ENCODE measurements at regions not wholly inside any gene's neighbourhood (a gene's known extent, or its start where the extent isn't known, plus 50 kb on each side); places are given as distances from the start of the nearest gene placed in this dataset.

- TF ChIP-seq MYC (IDR thresholded peaks at IDR 0.05; ENCODE audit: low read depth, low read length) (no peak), EZH2 (IDR thresholded peaks at IDR 0.05; ENCODE audit: borderline replicate concordance, low read depth, low read length, severe bottlenecking) (no peak), FOS (IDR thresholded peaks at IDR 0.05; ENCODE audit: borderline replicate concordance, insufficient read depth, low read length) (no peak), CTCF (IDR thresholded peaks at IDR 0.05; ENCODE audit: extremely low read depth in 1 of 2, insufficient read depth in 1 of 2, low read depth in 1 of 2, low read length in 2 of 2) (no peak), POLR2A (IDR thresholded peaks at IDR 0.05; ENCODE audit: low read depth, low read length) (no peak), MAX (IDR thresholded peaks at IDR 0.05; ENCODE audit: insufficient read depth, insufficient read length) (no peak), POLR2AphosphoS5 (IDR thresholded peaks at IDR 0.05; ENCODE audit: insufficient read depth, low read depth, low read length) (no peak)
- dilution Hi-C loops (cut with MboI; ENCODE audit: extremely low pct_ligation_motif_present, low sequenced_read_pairs), result no loop called here
- BruUV-seq (replicated peaks), result no TSS peak
Observed at GRCh38 chr4:57172065-57172464, 61.9 kb upstream of the IGFBP7 start.

More at GRCh38 chr4:57172065-57172464, 61.9 kb upstream of the IGFBP7 start:
- Histone ChIP-seq H3K9me3 (replicated peaks; ENCODE audit: control insufficient read depth, insufficient read depth, low read length) (no peaks in the 10 kb centered on the region), H3K9ac (replicated peaks; ENCODE audit: extremely low read depth, insufficient read depth, low read length) (no peak overlapping the region), H3K36me3 (ENCODE audit: control insufficient read depth in 2 of 2, extremely low read depth in 1 of 2, insufficient read depth in 2 of 2, low read length in 2 of 2) (no peaks in the 10 kb centered on the region), H3K79me2 (ENCODE audit: control insufficient read depth, insufficient read depth, low read length) (no peaks in the 10 kb centered on the region), H3K27me3 (ENCODE audit: control insufficient read depth in 2 of 2, insufficient read depth in 2 of 2, low read length in 2 of 2) (peaks cover 5% of the 10 kb centered on the region in 2 experiments), H3K4me3 (replicated peaks in 1 of 3; ENCODE audit: insufficient read depth in 1 of 3, low read depth in 1 of 3, low read length in 3 of 3) (no peak overlapping the region), H3K9me1 (replicated peaks; ENCODE audit: control insufficient read depth, extremely low read depth, insufficient read depth, low read length) (no peaks in the 10 kb centered on the region), H3K27ac (ENCODE audit: insufficient read depth, low read depth, low read length) (no peak overlapping the region), H3K4me1 (ENCODE audit: control insufficient read depth, extremely low read depth, insufficient read depth, low read length) (no peaks in the 10 kb centered on the region), H4K20me1 (replicated peaks; ENCODE audit: control insufficient read depth, extremely low read depth, insufficient read depth, low read length) (no peaks in the 10 kb centered on the region), H2AFZ (ENCODE audit: low read depth, low read length) (no peak overlapping the region), H3K4me2 (ENCODE audit: insufficient read depth, low read length) (no peak overlapping the region)
- FAIRE-seq (peak; percentile 54), DNase-seq (ENCODE audit: low read depth, low spot score) (peak; percentile 36)
- ChIA-PET POLR2A (no interaction called here), CTCF (interaction anchor here (1.9 kb wide), 1 partner anchor 9 kb away, joined by 9 read pairs; no protein-coding TSS in a partner anchor)
- intact Hi-C loops (cut with micrococcal nuclease), result no loop called here

Measured in endothelial cell of umbilical vein (primary cell).